GM18519 (cell line): ENCODE measurements at regions not wholly inside any gene's neighbourhood (a gene's known extent, or its start where the extent isn't known, plus 50 kb on each side); places are given as distances from the start of the nearest gene placed in this dataset.

Source experiments
- ATAC-seq: cut with Tn5 transposase; IDR thresholded peaks from one replicate; pipeline ENCODE4 v1.9.1; 2021; ENCODE audit warnings: mild to moderate bottlenecking, moderate library complexity; ENCODE audit not compliant: unreplicated experiment, low FRiP score

DNA sequence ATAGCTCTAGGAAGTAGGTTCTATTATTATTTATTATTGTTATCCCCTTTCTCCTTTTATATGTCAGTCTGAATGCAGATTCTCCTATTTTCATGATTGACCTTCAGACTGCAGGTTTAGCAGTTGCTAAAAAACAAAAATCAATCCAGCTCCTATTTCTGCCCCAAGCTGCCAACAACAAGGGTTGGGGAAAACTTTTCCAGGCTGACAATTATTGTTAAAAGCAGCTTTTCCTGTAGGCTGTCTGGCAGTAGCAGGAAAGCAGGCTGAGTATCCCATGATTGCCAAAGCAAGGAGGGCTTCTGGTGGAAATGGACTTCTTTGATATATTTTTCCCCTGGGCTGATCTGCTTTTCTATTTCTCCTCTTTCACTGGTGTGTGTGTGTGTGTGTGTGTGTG, 78.0 kb upstream of the CTLA4 start:
- ATAC-seq, result no peak

GRCh38 chr2:203790134-203790852, 77.3 kb upstream of the CTLA4 start:
- no peak for ATAC-seq

- no peak for ATAC-seq
These were observed 71.1 kb upstream of the CTLA4 start for GRCh38 chr2:203796248-203797010.

DNA sequence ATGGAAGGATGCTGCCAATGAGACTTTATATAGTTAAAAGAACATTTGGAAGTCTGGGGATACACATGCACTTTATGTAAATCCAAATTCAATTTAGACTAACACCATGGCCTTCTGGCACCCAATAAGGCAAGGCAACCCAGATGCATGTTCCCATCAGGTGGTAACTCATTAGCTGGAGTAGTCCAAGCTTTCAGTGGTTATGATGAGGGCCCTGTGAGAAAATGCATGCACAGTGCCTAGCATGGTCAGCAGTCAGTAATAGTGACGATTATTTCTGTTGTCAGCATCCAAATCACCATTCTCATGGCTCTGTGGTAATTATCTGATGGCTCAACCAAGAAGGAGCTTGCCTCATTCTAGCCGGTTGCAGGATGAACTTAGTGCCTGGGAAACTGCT, 70.3 kb upstream of the CTLA4 start:
- no peak for ATAC-seq

- no peak for ATAC-seq
These were observed 69.9 kb upstream of the CTLA4 start for GRCh38 chr2:203797712-203798111.

DNA sequence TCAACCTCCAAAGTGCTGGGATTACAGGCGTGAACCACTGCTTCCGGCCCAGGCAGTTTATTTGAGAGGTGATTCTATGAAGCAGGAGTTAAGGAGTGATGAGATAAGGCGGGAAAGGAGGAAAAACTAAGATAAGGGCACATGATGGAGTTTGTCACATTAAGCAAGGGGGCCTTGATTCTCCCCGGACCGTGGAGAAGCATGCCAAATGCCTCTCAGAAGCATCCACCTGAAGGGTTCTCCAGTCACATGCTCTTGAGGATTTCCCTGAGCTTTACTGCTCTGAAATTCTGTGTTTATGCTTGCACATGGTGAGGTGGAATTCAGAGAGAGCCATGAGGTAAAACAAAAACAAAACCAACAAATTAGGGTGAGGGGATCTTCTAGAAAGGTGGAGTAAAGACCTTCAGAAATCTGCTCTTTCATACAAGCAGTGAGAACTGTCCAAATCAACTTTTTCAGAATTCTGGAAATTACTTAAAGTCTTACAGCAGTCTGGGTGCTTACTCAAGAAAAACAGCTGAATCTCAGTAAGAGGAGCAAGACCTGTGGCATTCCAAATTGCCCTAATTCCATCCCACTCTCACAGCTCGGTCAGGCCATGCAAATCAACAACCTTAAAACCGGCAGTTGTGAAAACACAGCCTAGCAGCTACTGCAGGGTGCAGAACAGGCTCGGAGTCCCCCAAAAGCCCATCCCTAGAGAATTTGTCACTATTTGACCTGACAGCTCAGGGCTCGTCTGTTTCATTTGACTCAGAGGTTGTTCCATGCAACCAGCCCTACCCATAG, 69.1 kb upstream of the CTLA4 start:
- ATAC-seq, result no peak

DNA sequence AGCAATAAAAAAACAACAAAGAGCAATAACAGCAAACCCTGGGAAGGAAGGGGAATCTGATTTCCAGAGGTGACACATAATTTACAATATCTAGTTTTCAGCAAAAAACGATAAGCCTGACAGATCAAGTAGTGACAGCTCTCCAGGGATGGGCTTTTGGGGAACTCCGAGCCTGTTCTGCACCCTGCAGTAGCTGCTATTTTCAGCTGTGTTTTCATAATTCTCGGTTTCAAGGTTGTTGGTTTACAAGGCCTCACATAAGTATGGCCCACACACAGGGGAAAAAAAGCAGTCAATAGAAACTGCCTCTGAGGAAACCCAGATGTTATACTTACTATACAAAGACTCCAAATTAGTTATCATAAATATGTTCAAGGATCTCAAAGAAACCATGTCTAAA, 67.7 kb upstream of the CTLA4 start:
- peak; percentile 89 for ATAC-seq

- no peak for ATAC-seq
These were observed 66.8 kb upstream of the CTLA4 start for GRCh38 chr2:203800783-203801182.

- ATAC-seq, result no peak
These were observed 65.1 kb upstream of the CTLA4 start for GRCh38 chr2:203802342-203803052.

DNA sequence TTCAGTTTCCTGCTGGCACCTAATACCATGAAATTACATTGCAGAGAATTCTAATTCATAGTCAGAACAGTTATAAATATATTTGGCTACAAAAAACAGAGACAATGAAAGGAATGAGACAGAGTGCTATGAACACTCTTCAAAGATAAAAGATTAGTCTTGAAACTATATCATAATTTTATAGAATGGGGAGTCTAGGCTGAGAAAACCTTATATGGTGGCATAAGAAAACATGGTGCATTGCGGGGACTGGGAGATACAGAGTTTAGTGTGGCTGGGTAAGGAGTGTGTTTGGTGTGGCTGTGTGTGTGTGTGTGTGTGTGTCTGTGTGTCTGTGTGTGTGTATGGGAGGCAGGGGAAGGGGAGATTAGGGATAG, 64.5 kb upstream of the CTLA4 start:
- no peak for ATAC-seq

DNA sequence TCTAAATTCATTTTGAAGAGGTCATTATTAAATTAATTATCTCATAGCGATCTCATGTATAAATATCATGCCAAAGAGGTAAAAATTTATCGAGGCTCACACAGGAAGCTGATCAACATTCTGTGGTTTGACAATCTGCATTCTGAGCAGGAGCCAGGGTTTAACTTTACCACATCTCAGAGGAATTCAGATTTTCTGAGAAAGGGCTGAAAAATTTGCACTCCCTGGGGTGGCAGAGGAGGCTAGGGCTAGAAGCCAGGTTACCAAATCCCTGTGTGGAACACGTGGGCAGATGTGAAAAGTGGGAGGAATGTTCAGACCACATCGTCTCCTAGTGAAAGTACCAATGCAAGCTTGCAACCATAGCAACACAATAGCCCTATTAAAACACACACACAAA, 63.5 kb upstream of the CTLA4 start:
- ATAC-seq, result no peak

DNA sequence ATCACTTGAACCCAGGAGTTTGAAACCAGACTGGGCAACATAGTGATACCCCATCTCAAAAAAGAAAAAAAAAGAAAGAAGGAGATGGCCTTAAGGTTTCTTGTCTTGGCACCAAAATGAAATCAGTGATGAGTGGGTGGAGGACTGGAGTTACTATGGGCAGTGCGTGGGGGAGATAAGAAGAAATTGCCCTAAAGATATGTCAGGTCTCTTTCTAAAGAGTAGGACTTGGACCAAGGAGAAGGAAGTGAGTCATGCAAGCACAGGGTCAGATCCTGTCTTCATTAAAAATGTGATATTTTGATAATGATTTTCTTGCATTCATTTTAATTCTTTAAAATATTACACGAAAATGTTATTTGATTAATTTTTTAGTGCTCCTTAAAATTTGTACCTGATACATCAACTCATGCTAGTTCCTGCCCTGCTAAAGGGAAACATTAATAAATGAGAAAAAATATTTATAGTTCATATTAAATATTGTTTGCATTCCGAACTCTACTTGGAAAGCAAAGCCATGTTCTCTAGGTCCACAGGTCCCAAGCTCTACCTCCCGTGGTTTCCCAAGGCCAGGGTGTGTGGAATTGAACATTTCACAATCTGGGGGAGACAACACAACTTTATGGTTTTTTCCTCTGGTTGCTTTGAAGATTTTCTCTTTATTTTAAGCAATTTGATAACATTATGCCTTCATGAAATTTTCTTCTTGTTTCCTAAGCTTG, 62.6 kb upstream of the CTLA4 start:
- no peak for ATAC-seq

DNA sequence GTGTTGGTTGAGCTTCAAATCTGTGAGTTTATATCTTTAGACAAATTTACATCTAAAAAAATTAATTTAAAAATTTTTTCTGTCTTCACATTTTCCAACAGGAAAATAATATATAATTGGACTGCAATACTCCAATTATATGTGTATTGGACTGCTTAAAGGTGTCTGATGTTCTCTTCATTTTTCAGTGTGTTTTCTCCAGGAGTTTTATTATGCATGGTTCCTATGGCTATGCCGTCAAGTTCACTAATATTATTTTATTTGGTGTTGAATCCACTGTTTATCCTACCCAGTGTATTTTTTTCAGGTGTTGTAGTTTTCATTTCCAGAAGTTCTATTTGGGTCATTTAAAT, 62.1 kb upstream of the CTLA4 start:
- no peak for ATAC-seq

GRCh38 chr2:203806761-203807160, 60.8 kb upstream of the CTLA4 start:
- no peak for ATAC-seq

- ATAC-seq, result no peak
These were observed 59.4 kb upstream of the CTLA4 start for GRCh38 chr2:203808046-203808750.

- ATAC-seq, result no peak
These were observed 58.5 kb upstream of the CTLA4 start for GRCh38 chr2:203809084-203809521.

DNA sequence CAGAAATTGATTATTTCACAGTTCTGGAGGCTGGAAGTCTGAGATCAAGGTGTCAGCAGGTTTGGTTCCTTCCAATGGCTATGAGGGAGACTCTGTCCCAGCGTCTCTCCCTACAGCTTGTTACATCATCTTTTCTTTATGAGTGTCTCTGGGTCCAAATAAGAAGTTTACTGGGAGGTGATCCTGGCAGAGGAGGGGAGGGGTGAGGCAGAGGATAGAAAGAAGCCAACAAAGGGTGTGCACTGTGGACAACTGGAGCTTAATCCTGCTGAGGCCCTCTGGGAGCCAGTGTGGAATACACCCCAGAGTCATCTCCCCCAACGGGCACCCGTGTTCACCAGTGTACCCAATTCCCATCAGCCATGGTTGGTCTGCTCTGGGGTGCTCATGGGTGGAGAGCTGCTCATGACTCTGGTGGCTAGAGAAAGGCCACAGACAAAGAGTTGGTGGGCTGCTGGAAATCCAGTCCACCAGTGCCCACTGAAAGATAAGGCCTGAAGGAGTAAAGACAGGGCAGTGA, 57.5 kb upstream of the CTLA4 start:
- no peak for ATAC-seq

DNA sequence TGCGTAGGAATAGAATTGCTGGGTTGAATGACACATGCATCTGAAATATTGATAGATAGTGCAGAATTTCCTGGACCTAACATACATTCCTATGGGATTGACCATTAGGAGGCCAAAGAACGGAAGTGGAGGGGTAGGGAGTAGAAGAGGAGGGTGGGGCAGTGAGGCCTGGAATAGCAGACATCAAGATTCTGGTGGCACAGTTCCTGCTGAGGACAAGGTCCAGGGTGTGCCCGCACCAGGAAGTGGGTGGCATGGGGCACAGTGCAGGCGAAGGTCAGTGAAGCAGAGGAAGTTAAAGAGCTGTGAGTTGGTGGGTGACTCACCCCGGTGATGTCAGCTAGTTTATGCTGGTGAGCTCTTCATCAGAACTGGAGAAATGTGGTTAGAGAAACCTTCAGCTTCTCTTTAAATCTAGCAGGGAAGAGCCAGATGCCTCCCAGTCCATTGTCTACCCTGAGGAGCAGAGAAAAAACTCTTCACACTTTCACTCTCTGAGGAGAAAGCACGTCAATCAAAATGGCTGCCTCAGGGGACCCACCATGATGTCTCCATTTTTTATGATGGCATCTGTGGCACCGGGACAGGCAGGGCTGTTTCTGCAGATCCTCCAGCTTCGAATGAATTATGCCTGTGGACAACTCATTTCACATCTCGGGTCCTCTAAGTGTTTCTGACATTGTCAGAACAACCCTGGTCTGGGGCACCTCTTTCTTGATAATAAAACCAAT, 55.9 kb upstream of the CTLA4 start:
- no peak for ATAC-seq
